ENCODE measurements at regions not wholly inside any gene's neighbourhood (a gene's known extent, or its start where the extent isn't known, plus 50 kb on each side); places are given as distances from the start of the nearest gene placed in this dataset.

GRCh38 chr16:73599351-73599750, 551.4 kb upstream of the ZFHX3 start:
- DNase-seq (ENCODE audit: low spot score in 2 of 2): no peak
- Histone ChIP-seq H3K27me3 (no peaks in the 10 kb centered on the region), H3K9me3 (no peaks in the 10 kb centered on the region), H3K4me3 (no peak overlapping the region), H3K36me3 (no peaks in the 10 kb centered on the region), H3K27ac (no peak overlapping the region), H3K4me1 (no peaks in the 10 kb centered on the region)
- TF ChIP-seq POLR2A (IDR thresholded peaks at IDR 0.05) (no peak), EP300 (IDR thresholded peaks at IDR 0.05) (no peak)
- TF ChIP-seq, protein P1, sequence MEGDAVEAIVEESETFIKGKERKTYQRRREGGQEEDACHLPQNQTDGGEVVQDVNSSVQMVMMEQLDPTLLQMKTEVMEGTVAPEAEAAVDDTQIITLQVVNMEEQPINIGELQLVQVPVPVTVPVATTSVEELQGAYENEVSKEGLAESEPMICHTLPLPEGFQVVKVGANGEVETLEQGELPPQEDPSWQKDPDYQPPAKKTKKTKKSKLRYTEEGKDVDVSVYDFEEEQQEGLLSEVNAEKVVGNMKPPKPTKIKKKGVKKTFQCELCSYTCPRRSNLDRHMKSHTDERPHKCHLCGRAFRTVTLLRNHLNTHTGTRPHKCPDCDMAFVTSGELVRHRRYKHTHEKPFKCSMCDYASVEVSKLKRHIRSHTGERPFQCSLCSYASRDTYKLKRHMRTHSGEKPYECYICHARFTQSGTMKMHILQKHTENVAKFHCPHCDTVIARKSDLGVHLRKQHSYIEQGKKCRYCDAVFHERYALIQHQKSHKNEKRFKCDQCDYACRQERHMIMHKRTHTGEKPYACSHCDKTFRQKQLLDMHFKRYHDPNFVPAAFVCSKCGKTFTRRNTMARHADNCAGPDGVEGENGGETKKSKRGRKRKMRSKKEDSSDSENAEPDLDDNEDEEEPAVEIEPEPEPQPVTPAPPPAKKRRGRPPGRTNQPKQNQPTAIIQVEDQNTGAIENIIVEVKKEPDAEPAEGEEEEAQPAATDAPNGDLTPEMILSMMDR (IDR thresholded peaks at IDR 0.05): no peak
- 46 to 52% methylated on average over 2 of the region's 2 CpGs for WGBS, 2 donors

- Histone ChIP-seq H3K9me3 (peaks cover 0 to 9% (median 2%) of the 10 kb centered on the region in 4 donors), H3K27ac (no peak overlapping the region), H3K4me3 (no peak overlapping the region), H3K4me1 (no peaks in the 10 kb centered on the region), H3K36me3 (no peaks in the 10 kb centered on the region), H3K27me3 (no peaks in the 10 kb centered on the region)
- DNase-seq (ENCODE audit: low spot score in 2 of 2): no peak
- TF ChIP-seq EP300 (IDR thresholded peaks at IDR 0.05) (no peak), POLR2A (IDR thresholded peaks at IDR 0.05) (no peak)
- TF ChIP-seq, protein P1 (IDR thresholded peaks at IDR 0.05): no peak
- WGBS, 2 donors: 86% methylated on average over 1 of the region's 1 CpG
Observed at GRCh38 chr16:73584157-73584556, 536.2 kb upstream of the ZFHX3 start.

GRCh38 chr16:73572135-73572828, 524.4 kb upstream of the ZFHX3 start:
- 47 to 53% methylated on average over 8 of the region's 8 CpGs for WGBS, 2 donors
- TF ChIP-seq, protein P1 (IDR thresholded peaks at IDR 0.05): no peak
- TF ChIP-seq POLR2A (IDR thresholded peaks at IDR 0.05) (no peak), EP300 (IDR thresholded peaks at IDR 0.05) (no peak)
- H3K4me3 ChIP-seq: no peak overlapping the region
- peak in 1 of 2 donors; percentile 16 for DNase-seq (ENCODE audit: low spot score in 2 of 2)
- no peaks in the 10 kb centered on the region for H3K9me3 ChIP-seq
- no peaks in the 10 kb centered on the region for H3K4me1 ChIP-seq
- H3K36me3 ChIP-seq: no peaks in the 10 kb centered on the region
- no peaks in the 10 kb centered on the region for H3K27me3 ChIP-seq
- no peak overlapping the region for H3K27ac ChIP-seq

DNA sequence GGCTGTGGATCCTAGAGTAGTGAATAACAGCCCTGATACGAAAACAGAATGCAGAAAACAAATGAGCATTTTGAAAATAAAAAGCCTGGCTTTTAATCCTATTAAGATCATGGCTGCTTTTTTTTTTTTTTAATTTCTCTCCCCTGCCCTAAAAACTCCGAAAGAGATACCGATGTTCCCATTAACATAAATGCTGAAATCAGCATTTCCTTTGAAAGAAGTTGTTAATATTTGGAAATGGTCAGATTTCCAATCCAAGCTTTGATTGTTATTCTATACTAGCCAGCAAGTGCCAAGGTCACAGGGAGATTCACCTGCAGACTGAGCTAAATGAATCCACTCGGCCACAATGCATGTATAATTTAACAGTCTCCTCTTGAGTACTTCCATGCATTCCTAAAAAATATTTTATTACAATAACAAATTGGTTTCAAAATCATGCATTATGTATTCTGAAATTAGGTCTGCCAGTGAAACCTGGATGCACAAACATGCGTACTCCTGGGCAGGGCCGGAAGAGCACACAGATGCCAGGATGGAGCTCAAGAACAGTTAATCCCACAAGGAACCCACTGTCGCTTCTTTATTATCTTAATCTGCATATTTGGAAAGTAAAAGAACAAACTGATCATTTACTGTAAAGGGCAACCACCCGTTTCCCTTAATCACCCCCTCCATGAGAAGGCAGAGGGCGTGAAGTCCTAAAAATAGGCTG, 521.5 kb upstream of the ZFHX3 start:
- Histone ChIP-seq H3K27ac (no peak overlapping the region), H3K27me3 (no peaks in the 10 kb centered on the region), H3K36me3 (no peaks in the 10 kb centered on the region), H3K4me3 (no peak overlapping the region), H3K4me1 (no peaks in the 10 kb centered on the region), H3K9me3 (no peaks in the 10 kb centered on the region)
- 63% methylated on average over 9 of the region's 9 CpGs for WGBS, 2 donors
- TF ChIP-seq POLR2A (IDR thresholded peaks at IDR 0.05): no peak
- TF ChIP-seq EP300 (IDR thresholded peaks at IDR 0.05): no peak
- TF ChIP-seq, protein P1 (IDR thresholded peaks at IDR 0.05): no peak
- DNase-seq (ENCODE audit: low spot score in 2 of 2): no peak

GRCh38 chr16:73568769-73569168, 520.8 kb upstream of the ZFHX3 start:
- Histone ChIP-seq H3K27ac (no peak overlapping the region), H3K9me3 (no peaks in the 10 kb centered on the region), H3K36me3 (no peaks in the 10 kb centered on the region), H3K4me3 (no peak overlapping the region), H3K4me1 (no peaks in the 10 kb centered on the region), H3K27me3 (no peaks in the 10 kb centered on the region)
- no peak for DNase-seq (ENCODE audit: low spot score in 2 of 2)
- WGBS, 2 donors: 82 to 91% methylated on average over 10 of the region's 10 CpGs
- no peak for TF ChIP-seq EP300 (IDR thresholded peaks at IDR 0.05)
- TF ChIP-seq, protein P1 (IDR thresholded peaks at IDR 0.05): no peak
- no peak for TF ChIP-seq POLR2A (IDR thresholded peaks at IDR 0.05)

All from tibial nerve (tissue), 4 donors.